ENCODE measurements at regions not wholly inside any gene's neighbourhood (a gene's known extent, or its start where the extent isn't known, plus 50 kb on each side); places are given as distances from the start of the nearest gene placed in this dataset.

DNA sequence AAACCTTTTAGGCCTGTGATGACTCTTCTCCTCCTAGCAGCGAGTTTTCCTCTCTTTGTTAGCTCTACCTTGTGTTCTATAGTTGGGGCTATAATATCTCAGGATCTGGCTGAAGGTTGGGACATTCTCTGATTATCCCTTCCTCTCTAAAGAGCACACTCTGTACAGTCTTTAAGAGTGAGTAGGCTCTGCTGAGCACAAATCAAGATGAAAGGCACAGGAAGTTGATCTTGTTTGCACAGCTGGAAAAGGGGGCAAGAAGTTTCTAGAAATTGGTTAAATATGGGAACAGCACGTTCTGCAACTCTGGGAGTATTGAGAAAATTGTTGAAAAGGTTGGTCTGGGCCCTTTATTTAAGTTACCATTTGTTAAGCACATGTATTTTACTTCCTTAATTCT lies 240.9 kb downstream of the CDH11 start:
- TF ChIP-seq, protein P1, sequence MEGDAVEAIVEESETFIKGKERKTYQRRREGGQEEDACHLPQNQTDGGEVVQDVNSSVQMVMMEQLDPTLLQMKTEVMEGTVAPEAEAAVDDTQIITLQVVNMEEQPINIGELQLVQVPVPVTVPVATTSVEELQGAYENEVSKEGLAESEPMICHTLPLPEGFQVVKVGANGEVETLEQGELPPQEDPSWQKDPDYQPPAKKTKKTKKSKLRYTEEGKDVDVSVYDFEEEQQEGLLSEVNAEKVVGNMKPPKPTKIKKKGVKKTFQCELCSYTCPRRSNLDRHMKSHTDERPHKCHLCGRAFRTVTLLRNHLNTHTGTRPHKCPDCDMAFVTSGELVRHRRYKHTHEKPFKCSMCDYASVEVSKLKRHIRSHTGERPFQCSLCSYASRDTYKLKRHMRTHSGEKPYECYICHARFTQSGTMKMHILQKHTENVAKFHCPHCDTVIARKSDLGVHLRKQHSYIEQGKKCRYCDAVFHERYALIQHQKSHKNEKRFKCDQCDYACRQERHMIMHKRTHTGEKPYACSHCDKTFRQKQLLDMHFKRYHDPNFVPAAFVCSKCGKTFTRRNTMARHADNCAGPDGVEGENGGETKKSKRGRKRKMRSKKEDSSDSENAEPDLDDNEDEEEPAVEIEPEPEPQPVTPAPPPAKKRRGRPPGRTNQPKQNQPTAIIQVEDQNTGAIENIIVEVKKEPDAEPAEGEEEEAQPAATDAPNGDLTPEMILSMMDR (IDR thresholded peaks at IDR 0.05), result no peak
- TF ChIP-seq POLR2A (IDR thresholded peaks at IDR 0.05), result no peak

Measured in uterus (tissue), 2 donors.